ENCODE measurements at regions not wholly inside any gene's neighbourhood (a gene's known extent, or its start where the extent isn't known, plus 50 kb on each side); places are given as distances from the start of the nearest gene placed in this dataset.

- no peak for DNase-seq
Observed at GRCh38 chr10:14389981-14390590, 59.4 kb upstream of the FRMD4A start.

DNA sequence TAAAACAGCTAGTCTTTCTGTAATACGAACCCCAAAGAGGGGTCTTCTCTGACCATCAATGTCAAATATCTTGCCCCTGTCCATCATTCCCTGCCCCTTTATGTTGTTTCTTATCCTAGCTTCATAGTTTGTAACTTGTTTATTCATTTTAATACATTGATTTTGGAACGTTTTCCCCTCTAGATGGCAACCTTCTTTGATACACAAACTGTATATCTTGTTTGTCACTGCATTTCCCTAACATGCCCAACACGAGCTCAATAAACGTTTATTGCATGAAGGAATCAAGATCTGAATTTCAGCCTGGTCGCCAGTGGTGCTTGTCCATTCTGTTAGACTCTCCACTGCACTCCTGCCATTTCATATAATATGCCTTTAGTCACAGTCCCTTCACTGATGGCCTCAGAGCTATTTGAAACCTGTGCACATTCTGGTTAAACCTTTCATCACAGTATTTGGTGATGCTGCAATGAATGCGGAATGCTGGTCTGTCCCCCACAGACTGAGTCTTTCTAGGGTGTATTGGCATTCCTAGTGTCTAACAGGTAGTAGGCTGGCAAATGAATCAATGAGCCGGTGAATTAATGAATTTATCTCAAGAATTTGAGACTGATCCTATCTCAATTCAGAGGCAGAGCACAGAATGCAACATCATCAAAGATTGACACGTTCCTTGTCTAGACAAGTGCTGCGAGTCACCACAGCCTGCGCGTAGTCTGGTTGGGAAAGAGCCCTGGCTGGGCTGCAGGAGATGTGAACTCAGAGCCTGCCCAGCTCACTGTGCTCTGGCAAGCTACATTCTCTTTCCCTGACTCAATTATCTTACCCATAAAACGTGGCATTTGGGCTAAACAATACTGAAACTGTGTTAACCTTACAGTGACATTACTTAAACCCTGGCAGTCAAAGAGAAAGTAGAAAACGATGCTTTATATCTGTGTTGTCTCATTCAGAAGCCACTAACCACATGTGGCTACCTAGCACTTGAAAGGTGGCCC lies 55.2 kb upstream of the FRMD4A start:
- no peak for DNase-seq

- no peak for DNase-seq
Observed at GRCh38 chr10:14384915-14385314, 54.2 kb upstream of the FRMD4A start.

- no peak for DNase-seq
Observed at GRCh38 chr10:14384116-14384730, 53.5 kb upstream of the FRMD4A start.

- no peak for DNase-seq
Observed at GRCh38 chr10:14383266-14383665, 52.5 kb upstream of the FRMD4A start.

DNA sequence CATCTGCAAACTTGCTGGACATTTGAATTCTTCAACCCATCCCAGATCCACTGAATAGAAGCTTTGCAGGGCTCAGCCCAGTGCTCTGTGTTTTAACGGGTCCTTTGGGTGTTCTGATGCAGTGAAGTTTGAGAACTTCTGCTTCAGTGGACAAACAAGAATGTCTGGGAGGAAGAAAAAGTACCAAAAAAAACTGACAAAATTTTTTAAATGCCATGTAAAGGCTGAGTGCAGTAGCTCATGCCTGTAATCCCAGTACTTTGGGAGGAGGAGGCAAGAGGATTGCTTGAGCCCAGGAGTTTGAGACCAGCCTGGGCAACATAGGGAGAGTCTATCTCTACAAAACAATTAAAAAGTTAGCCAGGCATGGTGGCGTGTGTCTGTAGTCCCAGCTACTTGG lies 51.8 kb upstream of the FRMD4A start:
- no peak for DNase-seq

GRCh38 chr10:14382022-14382421 lies 51.3 kb upstream of the FRMD4A start:
- DNase-seq, result no peak

DNA sequence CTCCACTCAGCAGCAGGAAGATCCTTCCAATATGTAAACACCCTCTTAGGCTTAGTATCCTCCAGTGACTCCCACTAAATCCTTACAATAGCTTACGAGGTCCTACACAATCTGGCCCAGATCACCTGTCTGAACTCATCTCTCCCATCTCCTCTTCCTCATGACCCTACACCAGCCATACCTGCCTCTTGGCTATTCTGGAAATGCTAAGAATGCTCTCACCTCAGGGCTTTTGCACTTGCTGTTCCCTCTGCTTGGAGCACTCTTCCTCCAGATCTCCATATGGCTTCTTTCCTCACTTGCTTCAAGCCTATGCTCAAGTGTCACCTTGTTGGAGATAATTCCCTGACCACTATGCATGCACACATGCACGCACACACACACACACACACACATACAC lies 50.8 kb upstream of the FRMD4A start:
- no peak for DNase-seq

DNA sequence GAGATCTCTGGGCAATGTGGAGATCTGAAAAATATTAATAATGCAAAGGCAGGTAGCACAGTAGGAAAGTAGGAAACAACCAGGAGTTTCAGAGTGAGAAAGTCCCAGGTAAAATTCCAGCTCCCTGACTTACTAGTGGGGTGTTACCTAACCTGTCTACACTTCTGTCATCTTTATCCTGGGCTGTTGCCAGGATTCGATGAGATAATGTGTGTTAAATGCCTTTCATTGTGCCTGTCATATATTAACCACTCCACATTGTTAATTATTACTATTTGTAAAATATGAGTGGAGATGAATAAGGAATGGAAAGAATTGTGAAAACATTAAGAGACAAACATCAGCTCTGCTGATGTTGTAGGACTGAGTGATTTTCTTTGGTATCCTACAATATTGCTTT lies 50.0 kb upstream of the FRMD4A start:
- no peak for DNase-seq
